HG03571 (cell line): ENCODE measurements at regions not wholly inside any gene's neighbourhood (a gene's known extent, or its start where the extent isn't known, plus 50 kb on each side); places are given as distances from the start of the nearest gene placed in this dataset.
A peak's percentile ranks its signal among the peaks of the same experiment; 100 is the strongest.

Source experiments
- ATAC-seq: cut with Tn5 transposase; IDR thresholded peaks from one replicate; pipeline ENCODE4 v1.9.1; 2021; ENCODE audit not compliant: unreplicated experiment

- no peak for ATAC-seq
Observed at GRCh38 chr6:6704103-6705060, 115.9 kb downstream of the LY86 start.

GRCh38 chr6:6705061-6705425 is 116.5 kb downstream of the LY86 start:
- no peak for ATAC-seq

GRCh38 chr6:6705915-6706675 is 117.6 kb downstream of the LY86 start:
- no peak for ATAC-seq

GRCh38 chr6:6707143-6707542 is 118.6 kb downstream of the LY86 start:
- no peak for ATAC-seq

- no peak for ATAC-seq
Observed at GRCh38 chr6:6709106-6709505, 120.6 kb downstream of the LY86 start.

GRCh38 chr6:6711031-6711785 is 122.7 kb downstream of the LY86 start:
- no peak for ATAC-seq

- ATAC-seq: peak; percentile 67
Observed at GRCh38 chr6:6711832-6712448, 123.4 kb downstream of the LY86 start.

- peak; percentile 33 for ATAC-seq
Observed at GRCh38 chr6:6712449-6713403, 124.2 kb downstream of the LY86 start.

GRCh38 chr6:6713657-6714056 is 125.1 kb downstream of the LY86 start:
- no peak for ATAC-seq

GRCh38 chr6:6714118-6714897 is 125.8 kb downstream of the LY86 start:
- no peak for ATAC-seq

GRCh38 chr6:6714953-6715352 is 126.4 kb downstream of the LY86 start:
- no peak for ATAC-seq

- ATAC-seq: no peak
Observed at GRCh38 chr6:6715465-6715864, 126.9 kb downstream of the LY86 start.

GRCh38 chr6:6716998-6717763 is 128.7 kb downstream of the LY86 start:
- no peak for ATAC-seq

- ATAC-seq: no peak
Observed at GRCh38 chr6:6717953-6718352, 129.4 kb downstream of the LY86 start.

GRCh38 chr6:6721606-6722005 is 133.1 kb downstream of the LY86 start:
- no peak for ATAC-seq

- no peak for ATAC-seq
Observed at GRCh38 chr6:6722195-6722594, 133.7 kb downstream of the LY86 start.

- no peak for ATAC-seq
Observed at GRCh38 chr6:6723361-6723760, 134.8 kb downstream of the LY86 start.

GRCh38 chr6:6723921-6724538 is 135.5 kb downstream of the LY86 start:
- no peak for ATAC-seq
